ENCODE measurements at regions not wholly inside any gene's neighbourhood (a gene's known extent, or its start where the extent isn't known, plus 50 kb on each side); places are given as distances from the start of the nearest gene placed in this dataset.
"Not testable (repeated sequence)": the region's sequence is repeated elsewhere in the genome, so short reads cannot be mapped to it uniquely, and the experiment has no call there.

- H3K4me3 ChIP-seq (ENCODE audit: low read depth, low read length): no peak overlapping the region
- no peaks in the 10 kb centered on the region for H3K27me3 ChIP-seq (ENCODE audit: control insufficient read depth, insufficient read depth, low read length)
- TF ChIP-seq, protein P1, sequence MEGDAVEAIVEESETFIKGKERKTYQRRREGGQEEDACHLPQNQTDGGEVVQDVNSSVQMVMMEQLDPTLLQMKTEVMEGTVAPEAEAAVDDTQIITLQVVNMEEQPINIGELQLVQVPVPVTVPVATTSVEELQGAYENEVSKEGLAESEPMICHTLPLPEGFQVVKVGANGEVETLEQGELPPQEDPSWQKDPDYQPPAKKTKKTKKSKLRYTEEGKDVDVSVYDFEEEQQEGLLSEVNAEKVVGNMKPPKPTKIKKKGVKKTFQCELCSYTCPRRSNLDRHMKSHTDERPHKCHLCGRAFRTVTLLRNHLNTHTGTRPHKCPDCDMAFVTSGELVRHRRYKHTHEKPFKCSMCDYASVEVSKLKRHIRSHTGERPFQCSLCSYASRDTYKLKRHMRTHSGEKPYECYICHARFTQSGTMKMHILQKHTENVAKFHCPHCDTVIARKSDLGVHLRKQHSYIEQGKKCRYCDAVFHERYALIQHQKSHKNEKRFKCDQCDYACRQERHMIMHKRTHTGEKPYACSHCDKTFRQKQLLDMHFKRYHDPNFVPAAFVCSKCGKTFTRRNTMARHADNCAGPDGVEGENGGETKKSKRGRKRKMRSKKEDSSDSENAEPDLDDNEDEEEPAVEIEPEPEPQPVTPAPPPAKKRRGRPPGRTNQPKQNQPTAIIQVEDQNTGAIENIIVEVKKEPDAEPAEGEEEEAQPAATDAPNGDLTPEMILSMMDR (IDR thresholded peaks at IDR 0.05; ENCODE audit: insufficient read depth, low read length, severe bottlenecking): no peak
- no peaks in the 10 kb centered on the region for H3K36me3 ChIP-seq (ENCODE audit: control insufficient read depth, insufficient read depth, low read length)
- peak; percentile 40 for DNase-seq (ENCODE audit: low read depth)
- FAIRE-seq: no peak
Observed at GRCh38 chr2:5195636-5196035, 496.5 kb upstream of the SOX11 start.

DNA sequence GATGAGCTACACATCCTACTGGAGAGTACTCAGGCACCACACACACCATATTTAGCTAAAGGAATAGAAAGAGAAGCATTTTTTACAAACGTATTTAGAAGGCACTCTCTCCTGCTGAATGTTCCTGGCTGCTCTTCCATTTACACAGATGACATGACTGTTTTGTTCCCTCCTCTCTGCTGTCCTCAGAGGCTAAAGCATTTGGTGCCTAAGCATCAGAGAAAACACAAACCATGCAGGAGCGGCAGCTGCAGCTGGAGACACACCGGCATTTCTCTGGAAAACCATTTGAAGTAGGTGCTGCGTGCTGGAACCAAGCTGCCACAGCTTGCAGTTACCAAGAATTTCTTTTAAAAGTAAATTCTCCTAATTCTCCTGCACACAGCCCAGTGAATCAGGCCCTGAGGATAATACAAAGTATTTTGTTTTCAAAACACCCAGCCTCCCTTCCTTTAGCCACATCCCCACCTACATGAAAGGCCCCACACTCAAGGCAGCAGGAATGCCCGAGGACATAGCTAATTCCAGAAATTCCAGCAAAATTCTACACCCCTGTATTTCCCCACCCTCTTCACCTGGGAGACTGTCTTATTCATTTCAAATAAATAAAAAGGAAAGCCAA is 488.9 kb upstream of the SOX11 start:
- no peaks in the 10 kb centered on the region for H3K36me3 ChIP-seq (ENCODE audit: control insufficient read depth, insufficient read depth, low read length)
- no peak for DNase-seq (ENCODE audit: low read depth)
- TF ChIP-seq, protein P1 (IDR thresholded peaks at IDR 0.05; ENCODE audit: insufficient read depth, low read length, severe bottlenecking): no peak
- H3K27me3 ChIP-seq (ENCODE audit: control insufficient read depth, insufficient read depth, low read length): no peaks in the 10 kb centered on the region
- H3K4me3 ChIP-seq (ENCODE audit: low read depth, low read length): no peak overlapping the region
- no peak for FAIRE-seq

- DNase-seq (ENCODE audit: low read depth); H3K36me3 ChIP-seq (ENCODE audit: control insufficient read depth, insufficient read depth, low read length); H3K27me3 ChIP-seq (ENCODE audit: control insufficient read depth, insufficient read depth, low read length); H3K4me3 ChIP-seq (ENCODE audit: low read depth, low read length); FAIRE-seq: not testable (repeated sequence)
Observed at GRCh38 chr2:5206742-5207141, 485.4 kb upstream of the SOX11 start.

GRCh38 chr2:5215989-5216607 is 476.1 kb upstream of the SOX11 start:
- Histone ChIP-seq H3K27me3 (ENCODE audit: control insufficient read depth, insufficient read depth, low read length) (no peaks in the 10 kb centered on the region), H3K36me3 (ENCODE audit: control insufficient read depth, insufficient read depth, low read length) (no peaks in the 10 kb centered on the region), H3K4me3 (ENCODE audit: low read depth, low read length) (no peak overlapping the region)
- FAIRE-seq: no peak
- TF ChIP-seq, protein P1 (IDR thresholded peaks at IDR 0.05; ENCODE audit: insufficient read depth, low read length, severe bottlenecking): no peak
- DNase-seq (ENCODE audit: low read depth): no peak

GRCh38 chr2:5227062-5227699 is 465.0 kb upstream of the SOX11 start:
- no peaks in the 10 kb centered on the region for H3K36me3 ChIP-seq (ENCODE audit: control insufficient read depth, insufficient read depth, low read length)
- TF ChIP-seq, protein P1 (IDR thresholded peaks at IDR 0.05; ENCODE audit: insufficient read depth, low read length, severe bottlenecking): no peak
- no peaks in the 10 kb centered on the region for H3K27me3 ChIP-seq (ENCODE audit: control insufficient read depth, insufficient read depth, low read length)
- no peak for FAIRE-seq
- H3K4me3 ChIP-seq (ENCODE audit: low read depth, low read length): no peak overlapping the region
- no peak for DNase-seq (ENCODE audit: low read depth)

GRCh38 chr2:5229574-5229973 is 462.6 kb upstream of the SOX11 start:
- TF ChIP-seq, protein P1 (IDR thresholded peaks at IDR 0.05; ENCODE audit: insufficient read depth, low read length, severe bottlenecking): no peak
- H3K27me3 ChIP-seq (ENCODE audit: control insufficient read depth, insufficient read depth, low read length): no peaks in the 10 kb centered on the region
- no peak overlapping the region for H3K4me3 ChIP-seq (ENCODE audit: low read depth, low read length)
- no peaks in the 10 kb centered on the region for H3K36me3 ChIP-seq (ENCODE audit: control insufficient read depth, insufficient read depth, low read length)
- DNase-seq (ENCODE audit: low read depth) (no peak), FAIRE-seq (no peak)
